A673 (cell line): ENCODE measurements at regions not wholly inside any gene's neighbourhood (a gene's known extent, or its start where the extent isn't known, plus 50 kb on each side); places are given as distances from the start of the nearest gene placed in this dataset.

ENCODE experiments used
- BruUV-seq: library from RNA; stranded (reverse); fragments of 400-500 nt; replicated peaks from 2 replicates; lab custom pipeline; 2021; lab: Mats Ljungman, UMichigan
- CTCF ChIA-PET: fragments of 300-600 bp; sonication (Branson Sonifier 250); formaldehyde crosslinking; loops from one replicate; lab custom pipeline; 2022; ENCODE audit warnings: antibody characterized with exemption; lab: Charles Lee
- POLR2A ChIA-PET: fragments of 300-600 bp; sonication (Branson Sonifier 250); formaldehyde crosslinking; loops from one replicate; lab custom pipeline; 2022; ENCODE audit warnings: antibody characterized with exemption; ENCODE audit not compliant: low non-redundant PET; lab: Charles Lee
- DNase-seq: peaks from one replicate; pipeline ENCODE4 v3.0.0-alpha.2; 2015; ENCODE audit warnings: low spot score
- H3K27ac ChIP-seq: fragments of 200-600 bp; sonication (generic); 2 replicates; pipeline ENCODE4 v1.5.1; 2016; ENCODE audit warnings: mixed run types, low read depth, mild to moderate bottlenecking, mixed read lengths, antibody characterized with exemption, low read length; ENCODE audit not compliant: poor library complexity, severe bottlenecking
- H3K27me3 ChIP-seq: fragments of 200-600 bp; sonication (generic); replicated peaks from 2 replicates; pipeline ENCODE4 v1.6.1; 2017; ENCODE audit warnings: mixed run types, low read depth, mild to moderate bottlenecking, mixed read lengths, antibody characterized with exemption, low read length; ENCODE audit not compliant: insufficient read depth, poor library complexity
- H3K36me3 ChIP-seq: fragments of 200-600 bp; sonication (generic); 2 replicates; pipeline ENCODE4 v1.6.1; 2016; ENCODE audit warnings: mixed run types, mild to moderate bottlenecking, mixed read lengths, antibody characterized with exemption, low read length; ENCODE audit not compliant: insufficient read depth, poor library complexity, severe bottlenecking
- H3K4me1 ChIP-seq: fragments of 200-600 bp; sonication (generic); 2 replicates; pipeline ENCODE4 v1.6.1; 2017; ENCODE audit warnings: mixed run types, mild to moderate bottlenecking, mixed read lengths, antibody characterized with exemption, low read length; ENCODE audit not compliant: insufficient read depth, poor library complexity, severe bottlenecking
- H3K4me3 ChIP-seq: fragments of 200-600 bp; sonication (generic); 2 replicates; pipeline ENCODE4 v1.5.1; 2016; ENCODE audit warnings: low read depth, mixed run types, mild to moderate bottlenecking, mixed read lengths, low read length; ENCODE audit not compliant: poor library complexity, severe bottlenecking
- H3K9me3 ChIP-seq: fragments of 200-600 bp; sonication (generic); 2 replicates; pipeline ENCODE4 v1.6.1; 2016; ENCODE audit warnings: mixed run types, low read depth, mild to moderate bottlenecking, mixed read lengths, antibody characterized with exemption, low read length; ENCODE audit not compliant: poor library complexity, severe bottlenecking
- EZH2 ChIP-seq: fragments of 200-600 bp; sonication (generic); IDR thresholded peaks from 2 replicates; pipeline ENCODE4 v1.6.1; 2017; ENCODE audit warnings: borderline replicate concordance, low read depth, mild to moderate bottlenecking, mixed read lengths, antibody characterized with exemption, low read length; ENCODE audit not compliant: poor library complexity, severe bottlenecking
- intact Hi-C: fragments of 100-400 bp; cut with micrococcal nuclease; formaldehyde crosslinking; loops from one replicate; pipeline ENCODE4 v1.10.0; 2022; ENCODE audit not compliant: unreplicated experiment
- TF ChIP-seq, protein P1 (sequence below): fragments of 300-800, 200-600 bp; sonication (generic); conservative IDR thresholded peaks from 2 replicates; pipeline ENCODE4 v1.5.1; 2017; ENCODE audit warnings: low read depth, mild to moderate bottlenecking, antibody characterized with exemption, low read length, moderate library complexity, mixed read lengths

DNA sequence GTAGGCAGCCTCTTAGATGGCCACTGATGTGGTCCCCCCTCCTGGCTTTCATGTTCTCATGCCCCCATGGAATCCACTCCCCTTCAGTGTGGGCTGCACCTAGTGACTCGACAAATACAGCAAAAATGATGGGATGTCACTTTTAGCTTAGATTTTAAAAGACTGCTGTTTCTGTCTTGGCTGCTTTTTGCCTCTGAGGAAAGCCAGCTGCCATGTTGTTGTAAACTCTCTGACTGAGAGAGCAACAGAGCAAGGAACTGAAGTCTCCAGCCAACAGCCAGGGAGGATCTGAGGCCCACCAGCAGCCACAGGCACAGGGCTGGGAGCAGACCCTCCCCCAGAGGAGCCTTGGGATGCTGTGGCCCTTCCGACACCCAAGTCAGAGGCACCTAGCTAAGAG lies 60.6 kb upstream of the MARCHF10 start:
- Histone ChIP-seq H3K27me3 (peaks cover 3% of the 10 kb centered on the region), H3K9me3 (no peaks in the 10 kb centered on the region), H3K27ac (no peak overlapping the region), H3K4me3 (no peak overlapping the region), H3K36me3 (no peaks in the 10 kb centered on the region), H3K4me1 (no peaks in the 10 kb centered on the region)
- TF ChIP-seq EZH2, result no peak
- TF ChIP-seq, protein P1, sequence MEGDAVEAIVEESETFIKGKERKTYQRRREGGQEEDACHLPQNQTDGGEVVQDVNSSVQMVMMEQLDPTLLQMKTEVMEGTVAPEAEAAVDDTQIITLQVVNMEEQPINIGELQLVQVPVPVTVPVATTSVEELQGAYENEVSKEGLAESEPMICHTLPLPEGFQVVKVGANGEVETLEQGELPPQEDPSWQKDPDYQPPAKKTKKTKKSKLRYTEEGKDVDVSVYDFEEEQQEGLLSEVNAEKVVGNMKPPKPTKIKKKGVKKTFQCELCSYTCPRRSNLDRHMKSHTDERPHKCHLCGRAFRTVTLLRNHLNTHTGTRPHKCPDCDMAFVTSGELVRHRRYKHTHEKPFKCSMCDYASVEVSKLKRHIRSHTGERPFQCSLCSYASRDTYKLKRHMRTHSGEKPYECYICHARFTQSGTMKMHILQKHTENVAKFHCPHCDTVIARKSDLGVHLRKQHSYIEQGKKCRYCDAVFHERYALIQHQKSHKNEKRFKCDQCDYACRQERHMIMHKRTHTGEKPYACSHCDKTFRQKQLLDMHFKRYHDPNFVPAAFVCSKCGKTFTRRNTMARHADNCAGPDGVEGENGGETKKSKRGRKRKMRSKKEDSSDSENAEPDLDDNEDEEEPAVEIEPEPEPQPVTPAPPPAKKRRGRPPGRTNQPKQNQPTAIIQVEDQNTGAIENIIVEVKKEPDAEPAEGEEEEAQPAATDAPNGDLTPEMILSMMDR, result no peak
- intact Hi-C loops, result no loop called here
- BruUV-seq, result no TSS peak
- no peak for DNase-seq
- CTCF ChIA-PET, result no interaction called here
- POLR2A ChIA-PET, result no interaction called here

DNA sequence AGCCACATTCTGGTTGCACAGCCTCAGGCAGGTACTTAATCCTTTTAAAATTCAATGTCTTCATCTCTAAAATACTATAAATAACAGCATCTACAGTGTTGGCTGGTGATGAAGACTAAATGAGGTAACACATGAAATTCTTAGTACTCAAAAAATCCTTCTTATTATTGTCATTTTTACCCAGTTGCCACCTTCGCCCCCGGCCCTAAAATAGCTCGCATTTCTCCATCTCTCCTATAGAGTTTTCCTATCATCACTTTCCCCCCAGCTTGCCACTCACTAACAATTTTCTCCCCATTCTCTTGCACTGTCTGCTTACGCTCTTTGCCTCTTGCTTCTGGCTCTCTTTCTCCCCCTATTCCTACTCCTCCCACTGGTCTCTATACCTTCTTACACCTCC lies 59.9 kb upstream of the MARCHF10 start:
- ChIA-PET CTCF (no interaction called here), POLR2A (no interaction called here)
- BruUV-seq, result no TSS peak
- no peak overlapping the region for H3K4me3 ChIP-seq
- no peak overlapping the region for H3K27ac ChIP-seq
- H3K4me1 ChIP-seq, result no peaks in the 10 kb centered on the region
- H3K9me3 ChIP-seq, result no peaks in the 10 kb centered on the region
- intact Hi-C loops, result no loop called here
- DNase-seq, result no peak
- H3K27me3 ChIP-seq, result peaks cover 3% of the 10 kb centered on the region
- H3K36me3 ChIP-seq, result no peaks in the 10 kb centered on the region
- no peak for TF ChIP-seq EZH2
- TF ChIP-seq, protein P1, result no peak

DNA sequence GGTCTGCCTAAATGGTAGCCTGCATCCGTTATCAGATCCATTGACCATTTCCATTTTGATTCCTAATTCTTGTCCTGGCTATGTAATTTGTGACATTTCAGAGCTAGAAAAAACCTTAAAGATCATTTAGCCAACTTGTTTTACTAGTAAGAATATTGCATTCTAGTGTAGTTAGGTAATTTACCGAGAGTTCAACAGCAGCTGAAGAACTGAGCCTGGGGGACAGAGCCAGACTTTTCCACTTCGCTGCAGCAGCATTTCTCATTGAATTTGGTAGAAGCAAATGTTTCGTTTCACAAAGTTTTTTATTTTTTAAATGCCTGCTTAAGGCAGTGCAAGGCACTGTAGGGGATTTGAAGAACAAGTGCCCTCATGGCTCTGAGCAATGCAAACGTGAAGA lies 59.2 kb upstream of the MARCHF10 start:
- H3K4me3 ChIP-seq, result no peak overlapping the region
- no peak for DNase-seq
- H3K4me1 ChIP-seq, result no peaks in the 10 kb centered on the region
- intact Hi-C loops, result no loop called here
- CTCF ChIA-PET, result no interaction called here
- no peaks in the 10 kb centered on the region for H3K9me3 ChIP-seq
- TF ChIP-seq, protein P1, result no peak
- no peak for TF ChIP-seq EZH2
- no peaks in the 10 kb centered on the region for H3K36me3 ChIP-seq
- no TSS peak for BruUV-seq
- peaks cover 3% of the 10 kb centered on the region for H3K27me3 ChIP-seq
- POLR2A ChIA-PET, result no interaction called here
- no peak overlapping the region for H3K27ac ChIP-seq
